ENCODE measurements at regions not wholly inside any gene's neighbourhood (a gene's known extent, or its start where the extent isn't known, plus 50 kb on each side); places are given as distances from the start of the nearest gene placed in this dataset.
"Not testable (repeated sequence)": the region's sequence is repeated elsewhere in the genome, so short reads cannot be mapped to it uniquely, and the experiment has no call there.

DNA sequence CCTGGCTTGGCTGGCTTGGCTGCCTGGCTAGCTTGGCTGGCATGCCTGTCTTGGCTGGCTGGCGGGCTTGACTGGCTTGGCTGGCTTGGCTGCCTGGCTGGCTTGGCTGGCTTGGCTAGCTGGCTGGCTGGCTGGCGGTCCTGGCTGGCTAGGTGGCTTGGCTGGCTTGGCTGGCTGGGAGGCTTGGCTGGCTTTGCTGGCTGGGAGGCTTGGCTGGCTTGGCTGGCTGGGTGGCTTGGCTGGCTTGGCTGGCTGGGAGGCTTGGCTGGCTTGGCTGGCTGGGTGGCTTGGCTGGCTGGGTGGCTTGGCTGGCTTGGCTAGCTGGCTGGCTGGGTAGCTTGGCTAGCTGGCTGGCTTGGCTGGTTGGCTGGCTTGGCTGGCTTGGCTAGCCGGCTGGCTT is 2824.5 kb downstream of the RPIA start:
- H3K4me3 ChIP-seq (ENCODE audit: low read depth, low read length); H3K27ac ChIP-seq (ENCODE audit: low read depth, low read length); CTCF ChIA-PET; POLR2A ChIA-PET; DNase-seq (ENCODE audit: low read depth, low spot score); H3K27me3 ChIP-seq (ENCODE audit: control insufficient read depth, insufficient read depth, low read length): not testable (repeated sequence)
- H3K9me3 ChIP-seq (ENCODE audit: control insufficient read depth, insufficient read depth, low read length) = peaks cover 19% of the 10 kb centered on the region; the same call in 1 of the 2 replicates

DNA sequence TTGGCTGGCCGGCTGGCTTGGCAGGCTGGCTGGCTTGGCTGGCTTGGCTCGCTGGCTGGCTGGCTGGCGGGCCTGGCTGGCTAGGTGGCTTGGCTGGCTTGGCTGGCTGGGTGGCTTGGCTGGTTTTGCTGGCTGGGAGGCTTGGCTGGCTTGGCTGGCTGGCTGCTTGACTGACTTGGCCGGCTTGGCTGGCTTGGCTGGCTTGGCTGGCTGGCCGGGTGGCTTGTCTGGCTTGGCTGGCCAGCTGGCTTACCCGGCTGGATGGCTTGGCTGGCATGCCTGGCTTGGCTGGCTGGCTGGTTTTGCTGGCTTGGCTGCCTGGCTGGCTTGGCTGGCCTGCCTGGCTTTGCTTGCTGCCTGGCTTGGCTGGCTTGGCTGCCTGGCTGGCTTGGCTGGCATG is 2825.2 kb downstream of the RPIA start:
- POLR2A ChIA-PET; CTCF ChIA-PET; H3K4me3 ChIP-seq (ENCODE audit: low read depth, low read length); H3K27me3 ChIP-seq (ENCODE audit: control insufficient read depth, insufficient read depth, low read length); H3K27ac ChIP-seq (ENCODE audit: low read depth, low read length); DNase-seq (ENCODE audit: low read depth, low spot score): not testable (repeated sequence)
- H3K9me3 ChIP-seq (ENCODE audit: control insufficient read depth, insufficient read depth, low read length) = peaks cover 18% of the 10 kb centered on the region; the same call in 1 of the 2 replicates

DNA sequence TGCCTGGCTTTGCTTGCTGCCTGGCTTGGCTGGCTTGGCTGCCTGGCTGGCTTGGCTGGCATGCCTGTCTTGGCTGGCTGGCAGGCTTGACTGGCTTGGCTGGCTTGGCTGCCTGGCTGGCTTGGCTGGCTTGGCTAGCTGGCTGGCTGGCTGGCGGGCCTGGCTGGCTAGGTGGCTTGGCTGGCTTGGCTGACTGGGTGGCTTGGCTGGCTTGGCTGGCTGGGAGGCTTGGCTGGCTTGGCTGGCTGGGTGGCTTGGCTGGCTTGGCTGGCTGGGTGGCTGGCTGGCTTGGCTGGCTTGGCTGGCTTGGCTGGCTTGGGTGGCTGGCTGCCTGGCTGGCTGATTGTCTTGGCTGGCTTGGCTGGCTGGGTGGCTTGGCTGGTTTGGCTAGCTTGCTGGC is 2826.4 kb downstream of the RPIA start:
- H3K9me3 ChIP-seq (ENCODE audit: control insufficient read depth, insufficient read depth, low read length) = peaks cover 23% of the 10 kb centered on the region; the same call in 1 of the 2 replicates
- H3K27ac ChIP-seq (ENCODE audit: low read depth, low read length); DNase-seq (ENCODE audit: low read depth, low spot score); CTCF ChIA-PET; H3K4me3 ChIP-seq (ENCODE audit: low read depth, low read length); POLR2A ChIA-PET; H3K27me3 ChIP-seq (ENCODE audit: control insufficient read depth, insufficient read depth, low read length): not testable (repeated sequence)

DNA sequence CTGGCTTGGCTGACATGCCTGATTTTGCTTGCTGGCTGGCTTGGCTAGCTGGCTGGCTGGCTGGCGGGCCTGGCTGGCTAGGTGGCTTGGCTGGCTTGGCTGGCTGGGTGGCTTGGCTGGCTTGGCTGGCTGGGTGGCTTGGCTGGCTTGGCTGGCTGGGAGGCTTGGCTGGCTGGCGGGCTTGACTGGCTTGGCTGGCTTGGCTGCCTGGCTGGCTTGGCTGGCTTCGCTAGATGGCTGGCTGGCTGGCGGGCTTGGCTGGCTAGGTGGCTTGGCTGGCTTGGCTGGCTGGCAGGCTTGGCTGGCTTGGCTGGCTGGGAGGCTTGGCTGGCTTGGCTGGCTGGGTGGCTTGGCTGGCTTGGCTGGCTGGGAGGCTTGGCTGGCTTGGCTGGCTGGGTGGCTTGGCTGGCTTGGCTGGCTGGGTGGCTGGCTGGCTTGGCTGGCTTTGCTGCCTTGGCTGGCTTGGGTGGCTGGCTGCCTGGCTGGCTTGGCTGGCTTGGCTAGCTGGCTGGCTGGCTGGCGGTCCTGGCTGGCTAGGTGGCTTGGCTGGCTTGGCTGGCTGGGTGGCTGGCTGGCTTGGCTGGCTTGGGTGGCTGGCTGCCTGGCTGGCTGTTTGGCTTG is 2827.0 kb downstream of the RPIA start:
- H3K27me3 ChIP-seq (ENCODE audit: control insufficient read depth, insufficient read depth, low read length); H3K27ac ChIP-seq (ENCODE audit: low read depth, low read length); CTCF ChIA-PET; H3K4me3 ChIP-seq (ENCODE audit: low read depth, low read length); DNase-seq (ENCODE audit: low read depth, low spot score); POLR2A ChIA-PET: not testable (repeated sequence)
- peaks cover 24% of the 10 kb centered on the region; the same call in 1 of the 2 replicates for H3K9me3 ChIP-seq (ENCODE audit: control insufficient read depth, insufficient read depth, low read length)

DNA sequence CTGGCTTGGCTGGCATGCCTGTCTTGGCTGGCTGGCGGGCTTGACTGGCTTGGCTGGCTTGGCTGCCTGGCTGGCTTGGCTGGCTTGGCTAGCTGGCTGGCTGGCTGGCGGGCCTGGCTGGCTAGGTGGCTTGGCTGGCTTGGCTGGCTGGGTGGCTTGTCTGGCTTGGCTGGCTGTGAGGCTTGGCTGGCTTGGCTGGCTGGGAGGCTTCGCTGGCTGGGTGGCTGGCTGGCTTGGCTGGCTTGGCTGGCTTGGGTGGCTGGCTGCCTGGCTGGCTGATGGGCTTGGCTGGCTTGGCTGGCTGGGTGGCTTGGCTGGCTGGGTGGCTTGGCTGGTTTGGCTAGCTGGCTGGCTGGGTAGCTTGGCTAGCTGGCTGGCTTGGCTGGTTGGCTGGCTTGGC is 2827.9 kb downstream of the RPIA start:
- H3K9me3 ChIP-seq (ENCODE audit: control insufficient read depth, insufficient read depth, low read length) = peaks cover 28% of the 10 kb centered on the region; the same call in 1 of the 2 replicates
- H3K27me3 ChIP-seq (ENCODE audit: control insufficient read depth, insufficient read depth, low read length); CTCF ChIA-PET; DNase-seq (ENCODE audit: low read depth, low spot score); H3K4me3 ChIP-seq (ENCODE audit: low read depth, low read length); H3K27ac ChIP-seq (ENCODE audit: low read depth, low read length); POLR2A ChIA-PET: not testable (repeated sequence)

DNA sequence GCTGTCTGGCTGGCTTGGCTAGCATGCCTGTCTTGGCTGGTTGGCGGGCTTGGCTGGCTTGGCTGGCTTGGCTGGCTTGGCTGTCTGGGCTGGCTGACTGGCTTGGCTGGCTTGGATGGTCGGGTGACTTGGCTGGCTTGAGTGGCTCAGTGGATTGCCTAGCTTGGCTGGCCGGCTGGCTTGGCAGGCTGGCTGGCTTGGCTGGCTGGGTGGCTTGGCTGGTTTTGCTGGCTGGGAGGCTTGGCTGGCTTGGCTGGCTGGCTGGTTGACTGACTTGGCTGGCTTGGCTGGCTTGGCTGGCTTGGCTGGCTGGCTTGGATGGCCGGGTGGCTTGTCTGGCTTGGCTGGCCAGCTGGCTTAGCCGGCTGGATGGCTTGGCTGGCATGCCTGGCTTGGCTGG is 2828.4 kb downstream of the RPIA start:
- POLR2A ChIA-PET; H3K27me3 ChIP-seq (ENCODE audit: control insufficient read depth, insufficient read depth, low read length); CTCF ChIA-PET; H3K27ac ChIP-seq (ENCODE audit: low read depth, low read length); H3K4me3 ChIP-seq (ENCODE audit: low read depth, low read length); DNase-seq (ENCODE audit: low read depth, low spot score): not testable (repeated sequence)
- H3K9me3 ChIP-seq (ENCODE audit: control insufficient read depth, insufficient read depth, low read length) = peaks cover 28% of the 10 kb centered on the region; the same call in 1 of the 2 replicates

GRCh38 chr2:91520523-91520922 is 2829.1 kb downstream of the RPIA start:
- POLR2A ChIA-PET; H3K4me3 ChIP-seq (ENCODE audit: low read depth, low read length); H3K27me3 ChIP-seq (ENCODE audit: control insufficient read depth, insufficient read depth, low read length); DNase-seq (ENCODE audit: low read depth, low spot score); H3K27ac ChIP-seq (ENCODE audit: low read depth, low read length); CTCF ChIA-PET: not testable (repeated sequence)
- peaks cover 30% of the 10 kb centered on the region; the same call in 1 of the 2 replicates for H3K9me3 ChIP-seq (ENCODE audit: control insufficient read depth, insufficient read depth, low read length)

GRCh38 chr2:91520972-91521535 is 2829.6 kb downstream of the RPIA start:
- POLR2A ChIA-PET; H3K4me3 ChIP-seq (ENCODE audit: low read depth, low read length); H3K27me3 ChIP-seq (ENCODE audit: control insufficient read depth, insufficient read depth, low read length); H3K27ac ChIP-seq (ENCODE audit: low read depth, low read length); DNase-seq (ENCODE audit: low read depth, low spot score); CTCF ChIA-PET: not testable (repeated sequence)
- H3K9me3 ChIP-seq (ENCODE audit: control insufficient read depth, insufficient read depth, low read length) = peaks cover 34% of the 10 kb centered on the region; the same call in 1 of the 2 replicates

GRCh38 chr2:91521944-91522343 is 2830.5 kb downstream of the RPIA start:
- CTCF ChIA-PET; H3K4me3 ChIP-seq (ENCODE audit: low read depth, low read length): not testable (repeated sequence)

DNA sequence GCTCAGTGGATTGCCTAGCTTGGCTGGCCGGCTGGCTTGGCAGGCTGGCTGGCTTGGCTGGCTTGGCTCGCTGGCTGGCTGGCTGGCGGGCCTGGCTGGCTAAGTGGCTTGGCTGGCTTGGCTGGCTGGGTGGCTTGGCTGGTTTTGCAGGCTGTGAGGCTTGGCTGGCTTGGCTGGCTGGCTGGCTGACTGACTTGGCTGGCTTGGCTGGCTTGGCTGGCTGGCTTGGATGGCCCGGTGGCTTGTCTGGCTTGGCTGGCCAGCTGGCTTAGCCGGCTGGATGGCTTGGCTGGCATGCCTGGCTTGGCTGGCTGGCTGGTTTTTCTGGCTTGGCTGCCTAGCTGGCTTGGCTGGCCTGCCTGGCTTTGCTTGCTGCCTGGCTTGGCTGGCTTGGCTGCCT is 2831.4 kb downstream of the RPIA start:
- H3K27ac ChIP-seq (ENCODE audit: low read depth, low read length); DNase-seq (ENCODE audit: low read depth, low spot score); CTCF ChIA-PET; H3K27me3 ChIP-seq (ENCODE audit: control insufficient read depth, insufficient read depth, low read length); POLR2A ChIA-PET; H3K4me3 ChIP-seq (ENCODE audit: low read depth, low read length): not testable (repeated sequence)
- peaks cover 47% of the 10 kb centered on the region for H3K9me3 ChIP-seq (ENCODE audit: control insufficient read depth, insufficient read depth, low read length)

More at GRCh38 chr2:91521944-91522343, 2830.5 kb downstream of the RPIA start:
- H3K9me3 ChIP-seq (ENCODE audit: control insufficient read depth, insufficient read depth, low read length) = peaks cover 41% of the 10 kb centered on the region
- H3K27me3 ChIP-seq (ENCODE audit: control insufficient read depth, insufficient read depth, low read length); DNase-seq (ENCODE audit: low read depth, low spot score); H3K27ac ChIP-seq (ENCODE audit: low read depth, low read length); POLR2A ChIA-PET: not testable (repeated sequence)

DNA sequence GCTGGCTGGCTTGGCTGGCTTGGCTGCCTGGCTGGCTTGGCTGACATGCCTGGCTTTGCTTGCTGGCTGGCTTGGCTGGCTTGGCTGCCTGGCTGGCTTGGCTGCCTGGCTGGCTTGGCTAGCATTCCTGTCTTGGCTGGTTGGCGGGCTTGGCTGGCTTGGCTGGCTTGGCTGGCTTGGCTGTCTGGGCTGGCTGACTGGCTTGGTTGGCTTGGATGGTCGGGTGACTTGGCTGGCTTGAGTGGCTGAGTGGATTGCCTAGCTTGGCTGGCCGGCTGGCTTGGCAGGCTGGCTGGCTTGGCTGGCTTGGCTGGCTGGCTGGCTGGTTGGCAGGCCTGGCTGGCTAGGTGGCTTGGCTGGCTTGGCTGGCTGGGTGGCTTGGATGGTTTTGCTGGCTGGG is 2832.3 kb downstream of the RPIA start:
- POLR2A ChIA-PET; H3K27ac ChIP-seq (ENCODE audit: low read depth, low read length); CTCF ChIA-PET; DNase-seq (ENCODE audit: low read depth, low spot score); H3K27me3 ChIP-seq (ENCODE audit: control insufficient read depth, insufficient read depth, low read length); H3K4me3 ChIP-seq (ENCODE audit: low read depth, low read length): not testable (repeated sequence)
- peaks cover 45% of the 10 kb centered on the region for H3K9me3 ChIP-seq (ENCODE audit: control insufficient read depth, insufficient read depth, low read length)

DNA sequence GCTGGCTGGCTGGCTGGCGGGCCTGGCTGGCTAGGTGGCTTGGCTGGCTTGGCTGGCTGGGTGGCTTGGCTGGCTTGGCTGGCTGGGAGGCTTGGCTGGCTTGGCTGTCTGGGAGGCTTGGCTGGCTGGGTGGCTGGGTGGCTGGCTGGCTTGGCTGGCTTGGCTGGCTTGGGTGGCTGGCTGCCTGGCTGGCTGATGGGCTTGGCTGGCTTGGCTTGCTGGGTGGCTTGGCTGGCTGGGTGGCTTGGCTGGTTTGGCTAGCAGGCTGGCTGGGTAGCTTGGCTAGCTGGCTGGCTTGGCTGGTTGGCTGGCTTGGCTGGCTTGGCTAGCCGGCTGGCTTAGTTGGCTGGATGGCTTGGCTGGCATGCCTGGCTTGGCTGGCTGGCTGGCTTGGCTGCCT is 2834.1 kb downstream of the RPIA start:
- POLR2A ChIA-PET; H3K27ac ChIP-seq (ENCODE audit: low read depth, low read length); CTCF ChIA-PET; H3K4me3 ChIP-seq (ENCODE audit: low read depth, low read length); H3K27me3 ChIP-seq (ENCODE audit: control insufficient read depth, insufficient read depth, low read length); DNase-seq (ENCODE audit: low read depth, low spot score): not testable (repeated sequence)
- peaks cover 42% of the 10 kb centered on the region for H3K9me3 ChIP-seq (ENCODE audit: control insufficient read depth, insufficient read depth, low read length)

All from AG04450 (cell line).